SK-N-SH (cell line): ENCODE measurements at regions not wholly inside any gene's neighbourhood (a gene's known extent, or its start where the extent isn't known, plus 50 kb on each side); places are given as distances from the start of the nearest gene placed in this dataset.

Experiments
- CHD2 ChIP-seq: fragments of 150-350 bp; IDR thresholded peaks from 2 replicates; pipeline ENCODE4 v1.6.1; 2018; ENCODE audit warnings: low read length; ENCODE audit not compliant: partially characterized antibody
- CTCF ChIP-seq: fragments of 200-600 bp; sonication (generic); IDR thresholded peaks from 2 replicates; pipeline ENCODE4 v1.6.1; 2017; ENCODE audit warnings: antibody characterized with exemption, mild to moderate bottlenecking, moderate library complexity
- EP300 ChIP-seq, 2 experiments: IDR thresholded peaks; 2 replicates each; pipeline versions ENCODE4 v1.4.0 to v1.6.1; 2012; ENCODE audit warnings: borderline replicate concordance in 1 of 2, low read depth in 1 of 2, low read length in 1 of 2
- FOXM1 ChIP-seq: IDR thresholded peaks from 2 replicates; pipeline ENCODE4 v1.4.0; 2012; ENCODE audit warnings: low read depth, mild to moderate bottlenecking
- GABPA ChIP-seq: IDR thresholded peaks from 2 replicates; pipeline ENCODE4 v1.4.0; 2012; ENCODE audit warnings: low read depth, mild to moderate bottlenecking
- JUND ChIP-seq: IDR thresholded peaks from 2 replicates; pipeline ENCODE4 v1.4.0; 2012
- MEF2A ChIP-seq: IDR thresholded peaks from 2 replicates; pipeline ENCODE4 v1.4.0; 2012; ENCODE audit warnings: low read depth, borderline replicate concordance
- NFIC ChIP-seq: IDR thresholded peaks from 2 replicates; pipeline ENCODE4 v1.4.0; 2012; ENCODE audit warnings: borderline replicate concordance
- NRF1 ChIP-seq: IDR thresholded peaks from 2 replicates; pipeline ENCODE4 v1.6.1; 2012; ENCODE audit warnings: low read depth, mild to moderate bottlenecking, low read length
- POLR2AphosphoS5 ChIP-seq: IDR thresholded peaks from 2 replicates; pipeline ENCODE4 v1.6.1; 2012; ENCODE audit warnings: low read depth, low read length
- RAD21 ChIP-seq: IDR thresholded peaks from 2 replicates; pipeline ENCODE4 v1.6.1; 2012; ENCODE audit warnings: mild to moderate bottlenecking, low read length
- SIN3A ChIP-seq: IDR thresholded peaks from 2 replicates; pipeline ENCODE4 v1.6.1; 2012; ENCODE audit warnings: low read depth, mild to moderate bottlenecking, low read length, moderate library complexity, borderline replicate concordance
- TAF1 ChIP-seq: IDR thresholded peaks from 2 replicates; pipeline ENCODE4 v1.6.1; 2012; ENCODE audit warnings: low read depth, mild to moderate bottlenecking, low read length, moderate library complexity, borderline replicate concordance
- USF1 ChIP-seq: IDR thresholded peaks from 2 replicates; pipeline ENCODE4 v1.4.0; 2012; ENCODE audit warnings: low read depth, borderline replicate concordance

GRCh38 chr13:47039106-47039505, 142.3 kb upstream of the HTR2A start:
- no peak for TF ChIP-seq FOXM1
- TF ChIP-seq POLR2AphosphoS5 = no peak
- no peak for TF ChIP-seq MEF2A
- TF ChIP-seq NFIC = peak; percentile 66; the same call in 1 of the 2 replicates
- TF ChIP-seq CHD2 = no peak
- no peak for TF ChIP-seq GABPA
- TF ChIP-seq TAF1 = no peak
- TF ChIP-seq USF1 = no peak
- TF ChIP-seq CTCF = no peak
- TF ChIP-seq EP300 (IDR thresholded peaks at IDR 0.05; ENCODE audit: borderline replicate concordance in 1 of 2, low read depth in 1 of 2, low read length in 1 of 2) = peak in 1 of 2 experiments; percentile 73; a peak in 1 of 4 replicates
- TF ChIP-seq SIN3A = no peak
- no peak for TF ChIP-seq NRF1
- no peak for TF ChIP-seq RAD21
- peak; percentile 75 for TF ChIP-seq JUND
